GM12892 (cell line): ENCODE measurements at regions not wholly inside any gene's neighbourhood (a gene's known extent, or its start where the extent isn't known, plus 50 kb on each side); places are given as distances from the start of the nearest gene placed in this dataset.

Source experiments
- POLR2A ChIP-seq: IDR thresholded peaks from 2 replicates; pipeline ENCODE4 v1.6.1; 2011; ENCODE audit warnings: low read depth, low read length, control low read depth
- POLR2AphosphoS5 ChIP-seq: IDR thresholded peaks from 2 replicates; pipeline ENCODE4 v1.6.1; 2011; ENCODE audit warnings: low read depth, low read length, control low read depth
- TAF1 ChIP-seq: IDR thresholded peaks from 2 replicates; pipeline ENCODE4 v1.6.1; 2011; ENCODE audit warnings: low read depth, mild to moderate bottlenecking, control low read depth, low read length, borderline replicate concordance

DNA sequence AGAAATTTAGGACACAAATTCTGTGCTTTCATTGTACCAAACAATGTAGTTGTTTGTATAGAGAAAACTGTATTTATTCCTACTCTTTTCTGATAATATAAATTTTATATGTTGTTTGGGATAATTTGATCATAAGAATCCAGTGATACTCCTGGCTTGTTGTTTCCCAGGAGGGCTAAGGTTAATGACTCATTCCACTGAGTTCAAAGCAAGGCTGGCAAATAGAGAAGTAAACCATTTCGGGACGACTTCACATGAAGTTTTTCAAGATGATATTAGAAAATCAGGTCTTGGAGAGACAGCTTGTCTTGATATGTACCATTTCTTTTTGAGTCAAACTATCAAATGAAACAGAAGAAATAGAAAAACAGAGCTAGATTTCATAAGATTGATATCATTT is 326.1 kb upstream of the CNR1 start:
- no peak for TF ChIP-seq POLR2AphosphoS5
- no peak for TF ChIP-seq POLR2A
- no peak for TF ChIP-seq TAF1
